ENCODE measurements at regions not wholly inside any gene's neighbourhood (a gene's known extent, or its start where the extent isn't known, plus 50 kb on each side); places are given as distances from the start of the nearest gene placed in this dataset.

- no peak for DNase-seq (ENCODE audit: low read depth, low spot score)
- ChIA-PET POLR2A (no interaction called here), CTCF (no interaction called here)
- TF ChIP-seq CTCF (IDR thresholded peaks at IDR 0.05; ENCODE audit: low read depth, low read length) = no peak
- Histone ChIP-seq H3K9me3 (ENCODE audit: control insufficient read depth, insufficient read depth, low read length) (no peaks in the 10 kb centered on the region), H3K4me3 (ENCODE audit: low read depth, low read length) (no peak overlapping the region), H3K27ac (ENCODE audit: low read depth, low read length) (no peak overlapping the region), H3K27me3 (ENCODE audit: control insufficient read depth, insufficient read depth, low read length) (no peaks in the 10 kb centered on the region)
Measured at GRCh38 chr7:96484091-96484490, 162.2 kb upstream of the SLC25A13 start.

DNA sequence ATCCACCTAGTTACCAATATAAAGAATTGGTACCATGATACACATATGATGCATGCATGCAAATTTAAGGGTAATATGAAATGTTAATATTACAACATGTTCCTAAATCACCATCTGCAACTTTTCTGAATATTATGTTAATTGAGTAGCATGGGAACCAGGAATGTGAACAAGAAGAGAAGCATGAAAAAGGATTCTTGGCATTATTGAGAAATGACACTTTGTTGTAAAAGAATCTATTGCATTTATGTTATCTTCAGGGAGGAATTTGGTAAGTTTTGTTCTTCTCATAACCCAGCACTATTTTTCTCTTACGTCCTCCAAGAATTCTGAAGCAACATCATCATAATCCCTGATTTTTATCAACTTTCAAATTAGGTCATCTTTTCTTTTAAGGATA, 159.9 kb upstream of the SLC25A13 start:
- H3K4me3 ChIP-seq (ENCODE audit: low read depth, low read length) = no peak overlapping the region
- POLR2A ChIA-PET = no interaction called here
- H3K27ac ChIP-seq (ENCODE audit: low read depth, low read length) = no peak overlapping the region
- H3K9me3 ChIP-seq (ENCODE audit: control insufficient read depth, insufficient read depth, low read length) = no peaks in the 10 kb centered on the region
- no peaks in the 10 kb centered on the region for H3K27me3 ChIP-seq (ENCODE audit: control insufficient read depth, insufficient read depth, low read length)
- no peak for TF ChIP-seq CTCF (IDR thresholded peaks at IDR 0.05; ENCODE audit: low read depth, low read length)
- CTCF ChIA-PET = no interaction called here
- DNase-seq (ENCODE audit: low read depth, low spot score) = no peak

DNA sequence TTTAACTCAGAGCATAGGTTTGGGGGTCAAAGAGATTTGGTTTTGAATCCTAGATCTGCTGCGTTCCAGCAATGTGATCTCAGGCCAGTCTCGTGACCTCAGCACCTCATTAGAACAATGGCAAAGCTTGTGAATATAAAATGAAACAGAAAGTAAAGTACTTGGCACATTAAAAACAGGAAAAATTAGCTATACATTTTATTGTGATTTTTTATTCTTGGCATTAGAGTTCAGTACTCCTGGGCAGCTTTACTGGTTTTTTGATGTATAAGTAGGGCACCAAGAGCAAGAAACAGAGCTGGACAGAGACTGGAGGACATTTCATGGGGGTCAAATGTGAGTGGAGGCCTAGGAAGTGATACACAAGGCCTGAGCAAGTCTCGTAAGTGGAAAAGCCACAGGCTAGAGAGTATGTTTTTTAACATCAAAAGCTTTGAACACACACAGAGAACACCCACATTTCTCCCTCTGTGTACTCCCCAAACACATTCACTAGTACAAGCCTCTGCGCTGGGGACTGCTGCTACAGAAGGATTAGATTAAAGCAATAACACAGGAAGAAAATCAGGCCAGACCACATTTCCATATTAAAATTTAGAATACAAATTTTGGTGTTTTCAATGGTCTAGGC, 157.2 kb upstream of the SLC25A13 start:
- DNase-seq (ENCODE audit: low read depth, low spot score) = no peak
- ChIA-PET POLR2A (no interaction called here), CTCF (no interaction called here)
- TF ChIP-seq CTCF (IDR thresholded peaks at IDR 0.05; ENCODE audit: low read depth, low read length) = no peak
- no peak overlapping the region for H3K27ac ChIP-seq (ENCODE audit: low read depth, low read length)
- H3K9me3 ChIP-seq (ENCODE audit: control insufficient read depth, insufficient read depth, low read length) = no peaks in the 10 kb centered on the region
- no peaks in the 10 kb centered on the region for H3K27me3 ChIP-seq (ENCODE audit: control insufficient read depth, insufficient read depth, low read length)
- H3K4me3 ChIP-seq (ENCODE audit: low read depth, low read length) = no peak overlapping the region

DNA sequence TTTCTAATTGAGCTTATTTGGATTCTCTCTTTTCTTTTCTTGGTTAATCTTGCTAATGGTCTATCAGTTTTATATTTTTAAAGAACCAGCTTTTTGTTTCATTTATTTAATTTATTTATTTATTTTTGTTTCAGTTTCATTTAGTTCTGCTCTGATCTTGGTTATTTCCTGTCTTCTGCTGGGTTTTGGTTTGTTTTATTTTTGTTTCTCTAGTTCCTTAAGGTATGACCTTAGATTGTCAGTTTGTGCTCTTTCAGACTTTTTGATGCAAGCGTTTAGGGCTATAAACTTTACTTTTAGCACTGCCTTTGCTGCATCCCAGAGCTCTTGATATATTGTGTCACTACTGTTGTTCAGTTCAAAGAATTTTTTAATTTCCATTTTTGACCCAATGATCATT, 149.7 kb upstream of the SLC25A13 start:
- ChIA-PET CTCF (no interaction called here), POLR2A (no interaction called here)
- Histone ChIP-seq H3K27me3 (ENCODE audit: control insufficient read depth, insufficient read depth, low read length) (no peaks in the 10 kb centered on the region), H3K27ac (ENCODE audit: low read depth, low read length) (no peak overlapping the region), H3K4me3 (ENCODE audit: low read depth, low read length) (no peak overlapping the region), H3K9me3 (ENCODE audit: control insufficient read depth, insufficient read depth, low read length) (no peaks in the 10 kb centered on the region)
- TF ChIP-seq CTCF (IDR thresholded peaks at IDR 0.05; ENCODE audit: low read depth, low read length) = no peak
- DNase-seq (ENCODE audit: low read depth, low spot score) = no peak

DNA sequence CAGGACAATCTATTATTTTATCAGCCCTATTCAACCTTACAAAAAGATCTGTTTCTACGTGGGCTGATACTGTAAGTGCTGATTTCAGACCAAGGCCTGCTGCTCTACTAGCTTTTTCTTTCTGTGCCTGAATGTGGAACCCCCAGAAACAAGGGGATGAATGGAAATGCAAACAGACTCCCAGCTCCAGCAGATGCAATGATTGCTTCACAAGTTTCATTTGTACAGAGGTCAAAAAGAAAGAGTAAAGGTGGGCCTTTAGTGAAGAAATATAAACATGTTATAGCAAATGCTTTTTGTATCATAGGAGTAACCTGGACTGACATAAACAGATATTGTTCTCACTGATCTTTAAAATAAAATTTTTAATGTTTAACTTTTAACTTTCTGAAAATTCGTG, 130.2 kb upstream of the SLC25A13 start:
- no peak for DNase-seq (ENCODE audit: low read depth, low spot score)
- ChIA-PET CTCF (no interaction called here), POLR2A (no interaction called here)
- H3K4me3 ChIP-seq (ENCODE audit: low read depth, low read length) = no peak overlapping the region
- H3K27ac ChIP-seq (ENCODE audit: low read depth, low read length) = no peak overlapping the region
- no peak for TF ChIP-seq CTCF (IDR thresholded peaks at IDR 0.05; ENCODE audit: low read depth, low read length)
- H3K27me3 ChIP-seq (ENCODE audit: control insufficient read depth, insufficient read depth, low read length) = no peaks in the 10 kb centered on the region
- H3K9me3 ChIP-seq (ENCODE audit: control insufficient read depth, insufficient read depth, low read length) = no peaks in the 10 kb centered on the region
